ENCODE measurements at regions not wholly inside any gene's neighbourhood (a gene's known extent, or its start where the extent isn't known, plus 50 kb on each side); places are given as distances from the start of the nearest gene placed in this dataset.

DNA sequence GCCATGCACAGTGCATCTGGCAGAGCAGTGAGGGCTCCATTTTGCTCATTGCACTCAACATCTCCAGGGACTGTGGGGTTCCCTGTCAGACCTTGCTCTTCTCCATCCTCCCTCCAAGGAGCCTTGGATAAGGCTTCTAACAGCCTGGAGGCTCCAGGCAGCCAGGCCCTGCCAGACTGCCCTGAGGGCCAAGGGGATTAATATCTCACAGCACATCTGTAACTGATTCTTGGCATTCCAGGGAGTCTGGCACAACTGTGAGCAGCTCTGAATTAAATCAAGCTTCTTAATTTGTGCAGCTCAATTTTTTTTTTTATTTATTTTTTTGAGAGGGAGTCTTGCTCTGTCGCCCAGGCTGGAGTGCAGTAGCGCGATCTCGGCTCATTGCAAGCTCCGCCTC lies 224.5 kb upstream of the PGRMC2 start:
- H3K27ac ChIP-seq (replicated peaks): no peak overlapping the region
- H3K27me3 ChIP-seq (ENCODE audit: insufficient read depth, poor library complexity, severe bottlenecking): no peaks in the 10 kb centered on the region
- DNase-seq (ENCODE audit: low read depth in 1 of 2, low spot score in 1 of 2): no peak
- H3K4me3 ChIP-seq (replicated peaks; ENCODE audit: insufficient read depth, low read length): no peak overlapping the region
- TF ChIP-seq, protein P1, sequence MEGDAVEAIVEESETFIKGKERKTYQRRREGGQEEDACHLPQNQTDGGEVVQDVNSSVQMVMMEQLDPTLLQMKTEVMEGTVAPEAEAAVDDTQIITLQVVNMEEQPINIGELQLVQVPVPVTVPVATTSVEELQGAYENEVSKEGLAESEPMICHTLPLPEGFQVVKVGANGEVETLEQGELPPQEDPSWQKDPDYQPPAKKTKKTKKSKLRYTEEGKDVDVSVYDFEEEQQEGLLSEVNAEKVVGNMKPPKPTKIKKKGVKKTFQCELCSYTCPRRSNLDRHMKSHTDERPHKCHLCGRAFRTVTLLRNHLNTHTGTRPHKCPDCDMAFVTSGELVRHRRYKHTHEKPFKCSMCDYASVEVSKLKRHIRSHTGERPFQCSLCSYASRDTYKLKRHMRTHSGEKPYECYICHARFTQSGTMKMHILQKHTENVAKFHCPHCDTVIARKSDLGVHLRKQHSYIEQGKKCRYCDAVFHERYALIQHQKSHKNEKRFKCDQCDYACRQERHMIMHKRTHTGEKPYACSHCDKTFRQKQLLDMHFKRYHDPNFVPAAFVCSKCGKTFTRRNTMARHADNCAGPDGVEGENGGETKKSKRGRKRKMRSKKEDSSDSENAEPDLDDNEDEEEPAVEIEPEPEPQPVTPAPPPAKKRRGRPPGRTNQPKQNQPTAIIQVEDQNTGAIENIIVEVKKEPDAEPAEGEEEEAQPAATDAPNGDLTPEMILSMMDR (IDR thresholded peaks at IDR 0.05; ENCODE audit: insufficient read depth, low read length): no peak
- TF ChIP-seq GABPA (IDR thresholded peaks at IDR 0.05; ENCODE audit: low read depth): no peak

DNA sequence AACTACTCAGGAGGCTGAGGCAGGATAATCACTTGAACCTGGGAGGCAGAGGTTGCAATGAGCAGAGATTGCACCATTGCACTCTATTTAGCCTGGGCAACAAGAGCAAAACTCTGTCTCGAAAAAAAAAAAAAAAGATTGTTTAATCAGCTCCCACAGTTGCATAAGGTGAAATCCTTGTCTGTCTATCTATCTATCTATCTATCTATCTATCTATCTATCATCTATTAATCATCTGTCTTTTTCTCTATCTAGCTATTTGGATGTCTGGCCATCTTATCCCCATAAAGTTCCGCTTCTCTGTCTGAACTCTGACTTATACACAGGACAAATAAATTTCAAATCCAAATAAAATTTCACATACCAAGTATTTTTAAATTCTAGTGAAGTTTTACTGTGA lies 223.2 kb upstream of the PGRMC2 start:
- H3K27ac ChIP-seq (replicated peaks): no peak overlapping the region
- TF ChIP-seq GABPA (IDR thresholded peaks at IDR 0.05; ENCODE audit: low read depth) (no peak), SPI1 (IDR thresholded peaks at IDR 0.05; ENCODE audit: borderline replicate concordance, low read depth) (no peak), POLR2AphosphoS5 (IDR thresholded peaks at IDR 0.05; ENCODE audit: low read depth) (no peak)
- TF ChIP-seq, protein P2, sequence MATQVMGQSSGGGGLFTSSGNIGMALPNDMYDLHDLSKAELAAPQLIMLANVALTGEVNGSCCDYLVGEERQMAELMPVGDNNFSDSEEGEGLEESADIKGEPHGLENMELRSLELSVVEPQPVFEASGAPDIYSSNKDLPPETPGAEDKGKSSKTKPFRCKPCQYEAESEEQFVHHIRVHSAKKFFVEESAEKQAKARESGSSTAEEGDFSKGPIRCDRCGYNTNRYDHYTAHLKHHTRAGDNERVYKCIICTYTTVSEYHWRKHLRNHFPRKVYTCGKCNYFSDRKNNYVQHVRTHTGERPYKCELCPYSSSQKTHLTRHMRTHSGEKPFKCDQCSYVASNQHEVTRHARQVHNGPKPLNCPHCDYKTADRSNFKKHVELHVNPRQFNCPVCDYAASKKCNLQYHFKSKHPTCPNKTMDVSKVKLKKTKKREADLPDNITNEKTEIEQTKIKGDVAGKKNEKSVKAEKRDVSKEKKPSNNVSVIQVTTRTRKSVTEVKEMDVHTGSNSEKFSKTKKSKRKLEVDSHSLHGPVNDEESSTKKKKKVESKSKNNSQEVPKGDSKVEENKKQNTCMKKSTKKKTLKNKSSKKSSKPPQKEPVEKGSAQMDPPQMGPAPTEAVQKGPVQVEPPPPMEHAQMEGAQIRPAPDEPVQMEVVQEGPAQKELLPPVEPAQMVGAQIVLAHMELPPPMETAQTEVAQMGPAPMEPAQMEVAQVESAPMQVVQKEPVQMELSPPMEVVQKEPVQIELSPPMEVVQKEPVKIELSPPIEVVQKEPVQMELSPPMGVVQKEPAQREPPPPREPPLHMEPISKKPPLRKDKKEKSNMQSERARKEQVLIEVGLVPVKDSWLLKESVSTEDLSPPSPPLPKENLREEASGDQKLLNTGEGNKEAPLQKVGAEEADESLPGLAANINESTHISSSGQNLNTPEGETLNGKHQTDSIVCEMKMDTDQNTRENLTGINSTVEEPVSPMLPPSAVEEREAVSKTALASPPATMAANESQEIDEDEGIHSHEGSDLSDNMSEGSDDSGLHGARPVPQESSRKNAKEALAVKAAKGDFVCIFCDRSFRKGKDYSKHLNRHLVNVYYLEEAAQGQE (IDR thresholded peaks at IDR 0.05; ENCODE audit: insufficient replicate concordance, low read depth): no peak
- TF ChIP-seq, protein P1 (IDR thresholded peaks at IDR 0.05; ENCODE audit: insufficient read depth, low read length): no peak

GRCh38 chr4:128502818-128503527 lies 215.4 kb upstream of the PGRMC2 start:
- H3K27me3 ChIP-seq (ENCODE audit: insufficient read depth, poor library complexity, severe bottlenecking): no peaks in the 10 kb centered on the region
- H3K27ac ChIP-seq (replicated peaks): no peak overlapping the region
- DNase-seq (ENCODE audit: low read depth in 1 of 2, low spot score in 1 of 2): no peak
- no peak overlapping the region for H3K4me3 ChIP-seq (replicated peaks; ENCODE audit: insufficient read depth, low read length)
- TF ChIP-seq GABPA (IDR thresholded peaks at IDR 0.05; ENCODE audit: low read depth): no peak
- TF ChIP-seq SPI1 (IDR thresholded peaks at IDR 0.05; ENCODE audit: borderline replicate concordance, low read depth): no peak
- no peak for TF ChIP-seq POLR2AphosphoS5 (IDR thresholded peaks at IDR 0.05; ENCODE audit: low read depth)
- TF ChIP-seq, protein P2 (IDR thresholded peaks at IDR 0.05; ENCODE audit: insufficient replicate concordance, low read depth): no peak
- TF ChIP-seq, protein P1 (IDR thresholded peaks at IDR 0.05; ENCODE audit: insufficient read depth, low read length): no peak

More for the DNA sequence above, 223.2 kb upstream of the PGRMC2 start:
- DNase-seq (ENCODE audit: low read depth in 1 of 2, low spot score in 1 of 2): no peak
- H3K4me3 ChIP-seq (replicated peaks; ENCODE audit: insufficient read depth, low read length): no peak overlapping the region
- no peaks in the 10 kb centered on the region for H3K27me3 ChIP-seq (ENCODE audit: insufficient read depth, poor library complexity, severe bottlenecking)

- no peak for DNase-seq (ENCODE audit: low read depth in 1 of 2, low spot score in 1 of 2)
- no peak overlapping the region for H3K4me3 ChIP-seq (replicated peaks; ENCODE audit: insufficient read depth, low read length)
- no peak overlapping the region for H3K27ac ChIP-seq (replicated peaks)
- no peaks in the 10 kb centered on the region for H3K27me3 ChIP-seq (ENCODE audit: insufficient read depth, poor library complexity, severe bottlenecking)
- TF ChIP-seq, protein P1 (IDR thresholded peaks at IDR 0.05; ENCODE audit: insufficient read depth, low read length): no peak
- no peak for TF ChIP-seq SPI1 (IDR thresholded peaks at IDR 0.05; ENCODE audit: borderline replicate concordance, low read depth)
- TF ChIP-seq, protein P2 (IDR thresholded peaks at IDR 0.05; ENCODE audit: insufficient replicate concordance, low read depth): no peak
- TF ChIP-seq GABPA (IDR thresholded peaks at IDR 0.05; ENCODE audit: low read depth): no peak
- TF ChIP-seq POLR2AphosphoS5 (IDR thresholded peaks at IDR 0.05; ENCODE audit: low read depth): no peak
Observed at GRCh38 chr4:128501239-128501638, 213.6 kb upstream of the PGRMC2 start.
